ENCODE measurements at regions not wholly inside any gene's neighbourhood (a gene's known extent, or its start where the extent isn't known, plus 50 kb on each side); places are given as distances from the start of the nearest gene placed in this dataset.

DNA sequence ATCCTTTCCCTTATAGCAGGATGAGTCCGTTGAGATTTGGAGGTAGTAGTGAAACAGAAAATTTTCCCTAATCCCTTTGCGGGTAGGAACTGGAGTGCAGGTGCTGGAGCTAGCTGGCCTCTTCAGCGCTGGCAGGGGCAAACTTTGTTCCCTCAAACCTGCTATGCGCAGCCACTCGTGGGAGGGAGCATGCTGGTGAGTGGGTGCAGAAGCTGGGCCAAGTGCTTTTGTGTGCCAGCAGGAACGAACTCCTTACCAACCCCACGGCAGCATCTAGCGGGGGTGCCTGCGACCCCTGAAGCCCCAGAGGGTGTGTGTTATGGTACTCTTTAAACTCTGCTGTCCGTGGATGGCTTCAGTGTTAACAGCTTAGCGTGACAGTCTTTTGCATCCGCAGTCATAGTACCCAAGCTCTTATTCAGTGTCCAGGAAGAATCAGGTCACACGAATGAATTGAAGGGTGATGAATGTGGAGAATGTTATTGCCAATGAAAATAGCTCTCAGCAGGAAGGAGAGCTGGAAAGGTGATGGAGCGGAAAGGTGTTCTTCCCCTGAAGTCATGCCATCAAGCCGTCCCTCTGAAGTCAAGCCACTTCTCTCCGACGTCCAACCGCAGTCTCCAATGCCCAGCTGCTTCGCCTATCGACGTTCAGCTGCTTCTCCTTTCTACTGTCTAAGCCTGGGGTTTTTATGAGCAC lies 1445.1 kb upstream of the CDH9 start:
- Histone ChIP-seq H3K27me3 (ENCODE audit: control insufficient read depth, insufficient read depth, low read length) (no peaks in the 10 kb centered on the region), H3K4me3 (ENCODE audit: low read depth, low read length) (no peak overlapping the region), H3K36me3 (ENCODE audit: control insufficient read depth, insufficient read depth, low read length) (no peaks in the 10 kb centered on the region)
- FAIRE-seq (no peak), DNase-seq (ENCODE audit: low read depth) (no peak)
- no peak for TF ChIP-seq CTCF (IDR thresholded peaks at IDR 0.05; ENCODE audit: insufficient read depth, low read length, severe bottlenecking)

- H3K4me3 ChIP-seq (ENCODE audit: low read depth, low read length) = no peak overlapping the region
- TF ChIP-seq CTCF (IDR thresholded peaks at IDR 0.05; ENCODE audit: insufficient read depth, low read length, severe bottlenecking) = no peak
- H3K36me3 ChIP-seq (ENCODE audit: control insufficient read depth, insufficient read depth, low read length) = no peaks in the 10 kb centered on the region
- DNase-seq (ENCODE audit: low read depth) (peak; percentile 21), FAIRE-seq (no peak)
- H3K27me3 ChIP-seq (ENCODE audit: control insufficient read depth, insufficient read depth, low read length) = no peaks in the 10 kb centered on the region
These were observed 1435.2 kb upstream of the CDH9 start for GRCh38 chr5:28473531-28474107.

DNA sequence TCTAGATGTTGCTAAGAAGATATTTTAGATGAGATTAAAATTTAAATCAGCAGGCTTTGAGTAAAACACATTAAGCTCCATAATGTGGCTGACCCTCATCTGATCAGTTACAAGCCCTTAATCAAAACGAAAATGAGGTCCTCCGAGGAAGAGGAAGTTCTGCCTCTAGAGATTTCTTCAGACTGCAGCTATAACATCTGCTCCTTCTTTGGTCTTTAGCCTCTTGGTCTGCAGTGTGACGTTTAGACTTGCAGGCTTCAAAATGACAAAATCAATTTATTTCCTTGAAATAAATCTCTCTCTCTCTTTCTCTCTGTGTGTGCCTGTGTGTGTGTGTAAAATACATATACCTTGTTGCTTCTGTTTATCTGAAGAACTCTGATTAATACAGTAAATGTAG lies 1429.8 kb upstream of the CDH9 start:
- FAIRE-seq (no peak), DNase-seq (ENCODE audit: low read depth) (no peak)
- Histone ChIP-seq H3K27me3 (ENCODE audit: control insufficient read depth, insufficient read depth, low read length) (no peaks in the 10 kb centered on the region), H3K4me3 (ENCODE audit: low read depth, low read length) (no peak overlapping the region), H3K36me3 (ENCODE audit: control insufficient read depth, insufficient read depth, low read length) (no peaks in the 10 kb centered on the region)
- TF ChIP-seq CTCF (IDR thresholded peaks at IDR 0.05; ENCODE audit: insufficient read depth, low read length, severe bottlenecking) = no peak

- TF ChIP-seq CTCF (IDR thresholded peaks at IDR 0.05; ENCODE audit: insufficient read depth, low read length, severe bottlenecking) = no peak
- FAIRE-seq (no peak), DNase-seq (ENCODE audit: low read depth) (no peak)
- no peaks in the 10 kb centered on the region for H3K27me3 ChIP-seq (ENCODE audit: control insufficient read depth, insufficient read depth, low read length)
- H3K4me3 ChIP-seq (ENCODE audit: low read depth, low read length) = no peak overlapping the region
- H3K36me3 ChIP-seq (ENCODE audit: control insufficient read depth, insufficient read depth, low read length) = no peaks in the 10 kb centered on the region
These were observed 1425.3 kb upstream of the CDH9 start for GRCh38 chr5:28463728-28464127.

DNA sequence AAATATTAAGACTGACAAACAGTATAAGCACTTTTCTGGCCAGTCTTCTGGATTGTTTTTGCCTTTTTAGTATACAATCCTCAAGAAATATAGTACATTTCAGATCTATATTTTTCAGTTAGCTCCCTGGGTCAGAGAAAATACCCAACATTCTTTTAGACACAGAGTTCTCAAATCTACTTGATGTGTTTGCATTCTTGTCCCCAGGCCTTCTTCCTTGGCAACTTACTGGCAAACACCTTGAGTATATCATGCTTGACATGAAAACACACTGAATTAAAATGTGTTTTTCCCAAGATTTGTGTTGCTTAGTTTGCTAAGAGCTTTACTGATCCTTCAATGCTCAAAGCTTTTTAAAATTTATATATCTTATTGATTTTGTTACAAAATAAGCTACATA lies 1413.1 kb upstream of the CDH9 start:
- Histone ChIP-seq H3K27me3 (ENCODE audit: control insufficient read depth, insufficient read depth, low read length) (no peaks in the 10 kb centered on the region), H3K36me3 (ENCODE audit: control insufficient read depth, insufficient read depth, low read length) (no peaks in the 10 kb centered on the region), H3K4me3 (ENCODE audit: low read depth, low read length) (no peak overlapping the region)
- DNase-seq (ENCODE audit: low read depth) (no peak), FAIRE-seq (no peak)
- no peak for TF ChIP-seq CTCF (IDR thresholded peaks at IDR 0.05; ENCODE audit: insufficient read depth, low read length, severe bottlenecking)

DNA sequence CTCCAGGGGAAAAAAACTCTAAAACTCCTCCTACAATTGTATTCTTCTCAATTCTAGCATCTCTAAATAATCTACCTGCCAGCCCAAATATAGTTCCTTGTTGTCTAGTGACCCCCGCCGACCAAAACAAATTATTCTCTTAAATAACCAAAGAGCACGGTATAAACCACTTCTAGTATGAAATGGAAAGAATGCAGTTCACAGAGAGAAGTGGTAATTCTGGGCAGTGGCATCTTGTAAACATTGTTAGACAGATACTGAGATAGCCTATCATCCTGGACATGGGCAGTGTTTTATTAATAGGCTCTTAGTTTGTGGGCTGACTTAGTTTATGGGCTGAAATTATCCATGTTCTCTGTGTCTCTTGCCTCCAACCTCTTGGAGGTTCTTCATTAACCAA lies 1412.6 kb upstream of the CDH9 start:
- H3K4me3 ChIP-seq (ENCODE audit: low read depth, low read length) = no peak overlapping the region
- no peak for TF ChIP-seq CTCF (IDR thresholded peaks at IDR 0.05; ENCODE audit: insufficient read depth, low read length, severe bottlenecking)
- no peaks in the 10 kb centered on the region for H3K27me3 ChIP-seq (ENCODE audit: control insufficient read depth, insufficient read depth, low read length)
- FAIRE-seq (no peak), DNase-seq (ENCODE audit: low read depth) (no peak)
- H3K36me3 ChIP-seq (ENCODE audit: control insufficient read depth, insufficient read depth, low read length) = no peaks in the 10 kb centered on the region
